ENCODE measurements at regions not wholly inside any gene's neighbourhood (a gene's known extent, or its start where the extent isn't known, plus 50 kb on each side); places are given as distances from the start of the nearest gene placed in this dataset.

DNA sequence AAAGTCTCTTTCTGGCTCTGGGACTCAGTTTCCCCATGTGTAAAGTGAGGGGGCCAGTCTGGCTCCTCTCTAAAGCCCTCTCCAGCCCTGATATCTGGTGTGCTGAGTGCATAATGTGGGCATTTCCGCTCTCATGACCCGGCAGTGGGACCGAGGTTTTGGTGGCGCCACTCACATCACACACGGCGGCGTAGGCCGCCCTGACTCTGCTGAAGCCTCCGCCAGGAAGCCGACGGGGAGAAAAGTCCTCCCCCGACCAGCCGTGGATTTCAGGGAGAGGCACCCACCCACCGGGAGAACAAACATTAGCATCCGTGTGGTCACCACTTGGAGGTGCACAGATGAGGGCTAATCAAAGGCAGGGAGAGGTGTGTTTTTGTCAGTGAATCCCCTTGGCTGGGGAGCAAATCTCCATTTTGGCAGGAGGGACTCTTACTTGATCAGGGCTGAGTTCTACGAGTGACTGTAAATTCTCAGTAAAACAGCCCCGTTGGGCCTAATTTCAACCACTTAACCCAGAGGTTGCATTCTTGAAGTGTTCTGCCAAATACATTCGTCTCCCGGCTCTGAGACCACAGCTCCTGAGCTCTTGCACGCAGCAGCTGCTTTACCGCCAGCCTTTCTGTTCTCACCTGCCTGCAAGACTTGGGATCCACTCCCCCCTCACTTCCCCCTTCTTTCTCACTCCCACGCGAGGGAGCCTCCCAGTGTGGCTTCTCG, 118.2 kb downstream of the FOXD2 start:
- peak; percentile 46 for DNase-seq

- no peak for DNase-seq
Measured at GRCh38 chr1:47557066-47557465, 119.2 kb downstream of the FOXD2 start.

DNA sequence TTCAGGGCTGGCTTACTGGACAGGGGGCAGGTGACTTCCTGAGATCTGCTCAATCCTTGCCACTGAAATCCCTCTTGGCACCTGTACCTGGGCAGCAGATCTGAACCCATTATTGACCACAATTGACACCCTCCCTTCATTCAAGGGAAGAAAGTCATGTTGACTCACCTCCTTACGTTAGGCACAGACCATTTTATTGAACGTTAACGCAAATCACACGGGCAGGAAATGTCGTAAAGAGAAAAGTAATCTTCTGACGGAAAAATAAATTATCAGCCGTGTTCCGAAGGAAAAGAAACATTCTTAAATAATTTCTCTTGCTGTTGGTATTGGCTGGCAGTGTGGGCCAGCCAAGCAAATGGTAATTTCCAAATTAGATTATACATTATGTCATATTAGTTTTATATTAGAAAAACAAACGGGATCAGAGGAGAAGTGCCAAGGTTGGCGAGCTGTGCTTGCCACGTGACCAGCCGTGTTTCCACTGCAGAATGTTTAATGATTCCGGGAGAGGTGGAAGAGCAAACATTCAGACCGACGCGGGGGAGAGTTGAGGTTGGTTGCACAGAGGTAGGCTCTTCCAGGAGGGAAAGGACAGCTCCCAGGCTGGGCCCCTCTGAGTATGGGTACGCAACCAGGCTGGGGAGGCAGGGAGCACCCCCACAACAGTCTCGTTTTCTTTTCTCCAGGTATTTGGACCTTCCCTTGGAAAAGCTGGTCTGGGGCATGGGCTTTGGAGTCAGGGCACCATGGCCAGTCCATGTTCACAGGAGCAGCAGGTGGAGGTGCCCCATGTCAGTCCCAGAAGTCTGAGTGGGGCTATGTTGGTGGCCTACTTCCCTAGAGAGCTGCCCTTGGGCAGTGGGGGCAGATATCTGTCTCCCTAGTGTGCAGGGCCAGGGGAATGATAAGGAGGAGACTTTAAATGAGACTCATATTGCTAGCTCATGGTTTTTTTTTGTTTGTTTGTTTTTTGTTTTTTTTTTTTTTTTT, 121.1 kb downstream of the FOXD2 start:
- peak; percentile 82 for DNase-seq

DNA sequence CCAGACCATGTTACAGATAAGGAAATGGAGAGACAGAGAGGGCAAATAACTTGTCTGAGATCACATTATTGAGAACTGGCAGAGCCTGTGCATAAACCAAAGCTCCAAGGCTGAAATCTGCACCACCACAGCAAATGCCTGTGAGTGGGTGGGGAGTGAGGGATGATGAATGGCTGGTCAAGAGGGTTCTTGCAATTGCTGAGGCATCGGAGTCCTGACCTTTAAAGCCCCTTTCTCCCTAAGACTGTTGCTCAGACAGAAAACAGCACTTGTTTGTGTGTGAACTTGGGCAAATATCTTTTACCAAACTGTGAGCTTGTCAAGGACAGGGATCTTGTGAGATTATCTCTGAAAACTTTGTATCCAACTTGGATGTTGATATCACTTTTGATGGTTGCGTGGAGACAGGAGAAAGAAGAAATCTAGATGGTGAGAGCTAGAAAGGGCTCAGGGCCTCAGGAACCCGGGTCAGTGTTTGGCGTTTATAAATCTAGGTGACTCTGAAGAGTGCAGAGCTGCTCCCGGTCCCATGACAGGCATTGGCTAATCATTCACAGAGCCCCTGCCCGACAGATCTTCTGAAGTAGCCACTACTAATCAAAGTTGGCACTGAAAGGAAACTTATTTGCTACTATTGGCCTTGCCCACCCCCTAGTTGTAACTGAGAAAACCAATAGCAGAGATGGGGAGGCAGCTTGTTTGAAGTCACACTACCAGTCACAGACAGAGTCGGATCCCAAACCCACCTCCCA, 122.3 kb downstream of the FOXD2 start:
- DNase-seq, result no peak

GRCh38 chr1:47561523-47562007, 123.7 kb downstream of the FOXD2 start:
- DNase-seq, result no peak

- DNase-seq, result no peak
Measured at GRCh38 chr1:47562147-47562546, 124.3 kb downstream of the FOXD2 start.

DNA sequence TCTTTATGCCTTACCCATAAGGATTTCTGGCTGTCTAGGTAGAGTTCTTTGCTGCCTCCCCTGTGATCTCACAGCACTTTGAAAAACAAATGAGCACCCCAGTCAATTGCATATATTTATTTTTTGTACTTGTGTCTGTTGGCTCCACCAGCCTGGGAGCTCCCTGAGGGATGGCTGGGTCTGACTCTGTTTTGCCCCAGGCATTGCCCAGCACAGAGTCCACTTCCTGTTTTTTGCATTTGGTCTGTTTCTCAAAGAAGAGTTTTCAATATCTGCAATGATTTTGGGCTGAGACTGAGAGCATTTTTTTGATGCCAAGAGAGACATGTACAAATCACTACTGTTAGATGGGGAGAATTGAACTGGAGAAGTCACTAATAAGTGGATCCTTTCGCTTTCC, 125.0 kb downstream of the FOXD2 start:
- no peak for DNase-seq

DNA sequence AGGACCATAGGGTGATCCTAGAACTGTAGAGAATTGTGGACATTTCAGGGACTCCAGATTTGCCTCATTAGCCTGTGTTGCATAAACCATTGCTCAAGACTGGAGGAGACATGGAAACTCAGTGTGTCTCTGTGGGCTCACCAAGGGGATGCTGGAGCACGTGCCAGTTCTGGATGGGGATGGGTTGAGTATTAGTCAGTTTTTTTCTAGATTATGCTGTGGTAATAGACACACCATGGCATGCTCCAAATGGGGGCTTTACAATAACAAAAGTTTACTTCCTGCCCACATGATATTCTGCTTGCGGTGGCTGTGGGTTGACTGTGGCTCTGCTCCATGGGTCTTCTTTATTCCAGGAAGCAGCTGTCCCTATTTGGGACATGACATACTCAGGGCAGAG, 125.4 kb downstream of the FOXD2 start:
- DNase-seq, result no peak

DNA sequence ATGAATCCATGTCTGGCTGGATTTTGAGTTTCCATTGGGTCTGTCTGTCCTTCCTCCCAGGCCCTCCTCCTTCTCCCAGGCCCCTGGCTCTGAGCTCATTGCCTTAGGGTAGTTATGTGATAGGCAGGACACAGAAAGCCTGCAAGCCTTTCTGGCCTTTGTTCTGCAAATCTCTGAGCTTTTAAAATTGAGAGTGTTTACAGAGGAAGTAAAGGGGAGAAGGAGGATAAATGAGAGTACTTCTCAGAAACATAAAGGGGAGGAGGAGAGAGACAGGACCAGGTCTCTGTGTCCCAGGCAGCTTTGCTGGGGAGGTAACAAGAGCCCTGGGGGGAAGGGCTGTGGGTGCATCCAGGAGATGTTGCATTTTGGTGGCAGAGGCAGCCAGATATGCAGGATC, 126.7 kb downstream of the FOXD2 start:
- peak; percentile 71 for DNase-seq

GRCh38 chr1:47565092-47565491, 127.2 kb downstream of the FOXD2 start:
- DNase-seq, result peak; percentile 35

GRCh38 chr1:47565676-47566075, 127.8 kb downstream of the FOXD2 start:
- no peak for DNase-seq

- DNase-seq, result no peak
Measured at GRCh38 chr1:47568763-47569162, 130.9 kb downstream of the FOXD2 start.

DNA sequence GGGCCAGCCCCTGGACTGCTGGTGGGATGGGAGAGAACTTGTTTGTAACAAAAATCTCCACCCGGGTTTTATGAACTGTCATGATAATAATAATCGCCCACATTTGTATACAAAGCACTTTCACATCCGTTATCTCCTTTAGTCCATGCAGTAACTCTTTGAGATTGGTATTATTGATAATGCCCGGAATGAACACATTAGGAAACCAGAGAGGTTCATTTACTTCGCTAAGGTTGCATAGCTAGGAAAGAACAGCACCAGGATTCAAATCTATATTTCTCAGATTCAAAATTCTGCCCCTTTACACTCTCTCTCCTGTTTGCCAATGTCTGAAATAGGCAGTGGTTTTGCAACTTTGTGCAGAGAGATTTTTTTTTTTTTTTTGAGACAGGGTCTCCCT, 131.4 kb downstream of the FOXD2 start:
- no peak for DNase-seq

DNA sequence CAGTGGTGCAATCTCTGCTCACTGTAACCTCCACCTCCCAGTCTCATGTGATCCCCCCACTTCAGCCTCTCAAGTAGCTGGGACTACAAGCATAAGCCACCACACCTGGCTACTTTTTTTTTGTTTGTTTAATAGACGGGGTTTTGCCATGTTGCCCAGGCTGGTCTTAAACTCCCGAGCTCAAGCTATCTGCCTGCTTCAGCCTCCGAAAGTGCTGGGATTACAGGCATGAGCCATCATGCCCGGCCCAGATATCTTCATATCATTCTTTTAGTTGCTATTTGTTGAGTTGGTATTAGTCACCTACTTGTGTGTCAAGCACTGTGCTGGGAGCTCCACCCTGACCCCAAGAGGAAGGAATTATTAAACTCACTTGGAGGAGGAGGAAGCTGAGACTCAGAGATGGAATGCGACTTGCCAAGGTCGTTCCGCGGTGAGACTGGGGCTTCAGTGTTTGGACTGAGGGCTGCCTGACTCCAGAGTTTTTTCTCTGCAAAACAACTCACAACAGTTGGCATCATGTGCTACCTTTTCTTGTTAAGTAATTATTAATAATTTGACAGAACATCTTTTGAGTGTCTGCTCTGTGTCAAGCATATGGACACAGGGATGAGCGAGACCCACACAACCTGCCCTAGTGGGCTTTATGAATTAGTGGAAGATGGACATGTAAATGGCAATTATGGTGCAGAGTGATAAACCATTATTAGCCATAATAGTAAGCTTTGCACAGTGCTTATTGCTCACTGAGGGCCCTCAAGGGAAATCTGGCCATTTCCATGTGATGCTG, 132.0 kb downstream of the FOXD2 start:
- DNase-seq, result peak; percentile 51

- no peak for DNase-seq
Measured at GRCh38 chr1:47571161-47571560, 133.3 kb downstream of the FOXD2 start.

GRCh38 chr1:47571952-47572351, 134.1 kb downstream of the FOXD2 start:
- DNase-seq, result no peak

GRCh38 chr1:47572731-47573430, 135.0 kb downstream of the FOXD2 start:
- no peak for DNase-seq

DNA sequence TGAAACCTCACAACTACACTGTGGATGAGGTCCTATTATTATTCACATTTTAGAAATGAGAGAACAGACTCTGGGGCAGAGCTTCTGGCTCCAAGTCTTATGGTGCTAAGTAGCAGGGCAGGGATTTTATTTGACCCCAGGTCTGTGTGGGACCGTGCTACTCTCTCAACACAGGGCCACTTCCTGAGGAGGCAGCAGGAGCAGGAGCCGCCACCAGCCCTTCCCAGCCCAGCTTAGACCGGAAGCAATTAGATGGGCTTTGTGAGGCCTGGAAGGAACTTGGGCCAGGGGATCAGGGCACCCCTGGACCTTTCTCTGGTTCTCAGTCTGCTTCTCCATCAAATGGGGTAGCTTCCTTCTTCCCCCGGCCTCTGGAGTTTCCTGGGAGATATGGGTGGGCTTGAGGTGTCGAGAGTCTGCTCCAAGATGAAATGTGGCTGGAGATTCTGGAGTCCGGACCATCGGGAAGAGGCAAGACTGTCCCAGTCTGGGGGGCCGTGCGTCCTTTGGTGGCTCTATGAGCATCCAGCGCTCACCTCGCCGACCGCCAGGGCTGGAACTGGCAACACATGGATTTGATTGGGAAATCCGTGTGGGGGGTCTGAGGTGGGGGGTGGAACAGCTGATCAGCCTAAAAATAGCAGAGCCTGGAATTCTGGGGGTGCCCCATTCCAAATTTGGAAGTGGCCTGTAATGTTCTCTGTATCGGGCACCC, 136.8 kb downstream of the FOXD2 start:
- no peak for DNase-seq

DNA sequence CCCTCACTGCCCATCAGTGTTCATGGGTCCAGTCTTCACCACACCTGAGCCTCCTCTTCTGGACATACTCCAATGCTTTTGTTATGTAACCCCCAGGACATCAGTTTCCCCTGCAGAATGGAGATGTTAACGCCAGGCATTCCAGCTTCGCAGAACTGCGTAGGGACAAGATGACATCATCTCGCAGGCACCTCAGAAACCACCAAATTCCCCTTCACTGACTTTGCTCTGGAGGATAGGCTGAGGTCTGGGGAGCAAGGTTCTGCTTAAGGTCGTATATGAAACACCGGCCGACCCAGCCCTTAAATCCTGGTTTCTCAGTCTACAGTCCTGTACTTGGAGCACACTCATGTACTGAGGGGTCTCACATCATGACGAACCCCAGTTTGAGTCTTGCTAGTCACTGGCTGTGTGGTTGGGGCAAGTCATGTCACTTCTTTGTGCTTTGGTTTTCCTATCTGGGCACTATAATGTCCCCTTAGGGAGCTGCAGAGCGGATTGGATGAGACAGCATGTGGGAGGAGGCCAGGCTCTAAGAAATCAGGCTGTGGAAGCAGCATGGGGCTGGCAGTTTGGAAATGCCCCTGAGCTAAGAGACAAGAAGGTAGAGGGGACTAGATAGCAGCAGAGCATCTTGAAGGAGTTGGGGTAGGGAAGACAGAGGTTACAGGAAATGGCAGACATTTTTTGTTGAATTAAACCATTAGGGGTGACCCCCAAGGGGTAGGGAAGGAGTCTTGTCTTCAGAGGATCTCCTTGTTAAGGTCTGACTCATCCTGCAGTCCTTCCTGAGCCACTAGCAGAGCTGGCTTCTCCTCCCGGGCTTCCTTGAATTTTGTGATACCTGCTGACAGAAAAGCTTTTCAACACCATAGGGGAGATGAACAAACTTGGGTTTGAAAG, 138.3 kb downstream of the FOXD2 start:
- no peak for DNase-seq

DNA sequence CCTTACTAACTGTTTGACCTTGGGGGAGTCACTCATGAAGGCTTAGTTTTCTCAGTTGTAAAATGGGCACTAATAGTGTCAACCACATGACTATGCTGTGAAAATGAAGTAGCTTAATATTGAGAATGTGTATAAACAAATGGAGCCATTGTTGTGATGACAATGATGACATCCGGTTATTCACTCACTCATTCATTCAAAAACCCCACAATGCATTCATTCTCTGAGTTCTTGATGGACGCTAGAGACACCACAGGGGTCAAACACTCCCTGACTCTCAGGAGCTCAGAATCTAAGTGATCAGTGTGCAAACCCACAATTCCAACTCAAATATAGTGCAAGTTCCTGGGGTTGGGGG, 138.9 kb downstream of the FOXD2 start:
- no peak for DNase-seq
